H9 (cell line): ENCODE measurements at regions not wholly inside any gene's neighbourhood (a gene's known extent, or its start where the extent isn't known, plus 50 kb on each side); places are given as distances from the start of the nearest gene placed in this dataset.

Experiments used
- DNase-seq: peaks from one replicate; pipeline ENCODE4 v3.0.0-alpha.2; 2017
- H2AFZ ChIP-seq: one replicate; pipeline ENCODE4 v1.6.1; 2013; ENCODE audit warnings: mild to moderate bottlenecking, low read length, control low read depth, moderate library complexity
- H2AK5ac ChIP-seq: 2 replicates; pipeline ENCODE4 v1.6.1; 2013; ENCODE audit warnings: low read length, control low read depth, mixed read lengths; ENCODE audit not compliant: insufficient read length
- H2BK120ac ChIP-seq: one replicate; pipeline ENCODE4 v1.6.1; 2013; ENCODE audit warnings: low read depth, mild to moderate bottlenecking, low read length, control low read depth, inconsistent platforms; ENCODE audit not compliant: poor library complexity, severe bottlenecking
- H2BK12ac ChIP-seq: 2 replicates; pipeline ENCODE4 v1.6.1; 2013; ENCODE audit warnings: low read length, control low read depth, mixed read lengths, low read depth; ENCODE audit not compliant: insufficient read length
- H2BK15ac ChIP-seq: 2 replicates; pipeline ENCODE4 v1.6.1; 2013; ENCODE audit warnings: low read depth, low read length, control low read depth
- H2BK20ac ChIP-seq: one replicate; pipeline ENCODE4 v1.6.1; 2013; ENCODE audit warnings: low read depth, mild to moderate bottlenecking, low read length, control low read depth, inconsistent platforms; ENCODE audit not compliant: poor library complexity, severe bottlenecking
- H2BK5ac ChIP-seq: 2 replicates; pipeline ENCODE4 v1.6.1; 2013; ENCODE audit warnings: low read length, control low read depth, mixed read lengths; ENCODE audit not compliant: insufficient read length
- H3K14ac ChIP-seq: 2 replicates; pipeline ENCODE4 v1.6.1; 2013; ENCODE audit warnings: low read length, control low read depth; ENCODE audit not compliant: insufficient read depth
- H3K18ac ChIP-seq: 2 replicates; pipeline ENCODE4 v1.6.1; 2013; ENCODE audit warnings: low read depth, mild to moderate bottlenecking, mixed read lengths, low read length, control low read depth; ENCODE audit not compliant: insufficient read length
- H3K23ac ChIP-seq: 2 replicates; pipeline ENCODE4 v1.6.1; 2013; ENCODE audit warnings: low read length, control low read depth, mixed read lengths, low read depth; ENCODE audit not compliant: insufficient read length
- H3K23me2 ChIP-seq: 2 replicates; pipeline ENCODE4 v1.6.1; 2013; ENCODE audit warnings: low read depth, mild to moderate bottlenecking, mixed read lengths, low read length, control low read depth; ENCODE audit not compliant: insufficient read length, poor library complexity, severe bottlenecking
- H3K27ac ChIP-seq: 2 replicates; pipeline ENCODE4 v1.5.1; 2013; ENCODE audit warnings: low read length, control low read depth, mixed read lengths, low read depth; ENCODE audit not compliant: insufficient read length
- H3K27me3 ChIP-seq: 2 replicates; pipeline ENCODE4 v1.6.1; 2013; ENCODE audit warnings: low read length, control low read depth, inconsistent platforms; ENCODE audit not compliant: insufficient read depth
- H3K4ac ChIP-seq: 2 replicates; pipeline ENCODE4 v1.6.1; 2013; ENCODE audit warnings: low read depth, mild to moderate bottlenecking, control low read depth, inconsistent platforms, low read length, moderate library complexity
- H3K4me1 ChIP-seq: 2 replicates; pipeline ENCODE4 v1.6.1; 2013; ENCODE audit warnings: low read length, control low read depth, inconsistent platforms; ENCODE audit not compliant: insufficient read depth
- H3K4me2 ChIP-seq: 2 replicates; pipeline ENCODE4 v1.6.1; 2013; ENCODE audit warnings: low read length, control low read depth, mixed read lengths; ENCODE audit not compliant: insufficient read length, insufficient read depth
- H3K56ac ChIP-seq: 2 replicates; pipeline ENCODE4 v1.6.1; 2013; ENCODE audit warnings: low read depth, mild to moderate bottlenecking, mixed read lengths, low read length, control low read depth; ENCODE audit not compliant: insufficient read length
- H3K79me1 ChIP-seq: 2 replicates; pipeline ENCODE4 v1.6.1; 2013; ENCODE audit warnings: low read depth, mild to moderate bottlenecking, moderate library complexity, low read length, control low read depth, inconsistent platforms; ENCODE audit not compliant: insufficient read depth, poor library complexity, severe bottlenecking
- H3K79me2 ChIP-seq: 2 replicates; pipeline ENCODE4 v1.6.1; 2013; ENCODE audit warnings: low read length, control low read depth, inconsistent platforms; ENCODE audit not compliant: insufficient read depth
- H3K9ac ChIP-seq: 2 replicates; pipeline ENCODE4 v1.6.1; 2013; ENCODE audit warnings: low read length, control low read depth, mixed read lengths; ENCODE audit not compliant: insufficient read length; ENCODE audit errors: extremely low read depth
- H3K9me3 ChIP-seq: one replicate; pipeline ENCODE4 v1.6.1; 2013; ENCODE audit warnings: low read depth, low read length, inconsistent platforms; ENCODE audit not compliant: control insufficient read depth
- H3T11ph ChIP-seq: one replicate; pipeline ENCODE4 v1.6.1; 2013; ENCODE audit warnings: mild to moderate bottlenecking, low read length, control low read depth, inconsistent platforms
- H4K20me1 ChIP-seq: one replicate; pipeline ENCODE4 v1.6.1; 2013; ENCODE audit not compliant: control insufficient read depth, insufficient read length, insufficient read depth
- H4K5ac ChIP-seq: 2 replicates; pipeline ENCODE4 v1.6.1; 2013; ENCODE audit warnings: low read depth, mild to moderate bottlenecking, mixed read lengths, low read length, control low read depth; ENCODE audit not compliant: insufficient read length
- H4K8ac ChIP-seq: replicated peaks from 2 replicates; pipeline ENCODE4 v1.6.1; 2013; ENCODE audit warnings: low read length, control low read depth, mixed read lengths, low read depth; ENCODE audit not compliant: insufficient read length
- H4K91ac ChIP-seq: 2 replicates; pipeline ENCODE4 v1.6.1; 2013; ENCODE audit warnings: low read depth, mild to moderate bottlenecking, moderate library complexity, mixed read lengths, low read length, control low read depth; ENCODE audit not compliant: insufficient read length
- H3K27ac Mint-ChIP-seq, 3 experiments: 2 replicates in 2 of 3; 3 replicates in 1 of 3; pipeline ENCODE4 v1.8.0; 2020 to 2021; ENCODE audit warnings: mixed read lengths in 3 of 3, mild to moderate bottlenecking in 1 of 3, moderate library complexity in 1 of 3
- H3K27me3 Mint-ChIP-seq: 2 replicates; pipeline ENCODE4 v1.8.0; 2021; ENCODE audit warnings: low read depth, mild to moderate bottlenecking, moderate library complexity, mixed read lengths
- H3K36me3 Mint-ChIP-seq, 3 experiments: 2 replicates in 2 of 3; 3 replicates in 1 of 3; pipeline ENCODE4 v1.8.0; 2020 to 2021; ENCODE audit warnings: low read depth in 3 of 3, mixed read lengths in 3 of 3; ENCODE audit not compliant: insufficient read depth in 1 of 3
- H3K4me1 Mint-ChIP-seq, 2 experiments: 2 replicates each; pipeline ENCODE4 v1.8.0; 2020; ENCODE audit warnings: mixed read lengths in 2 of 2
- H3K4me3 Mint-ChIP-seq, 2 experiments: 2 replicates in 1 of 2; 3 replicates in 1 of 2; pipeline ENCODE4 v1.8.0; 2020 to 2021; ENCODE audit warnings: mild to moderate bottlenecking in 2 of 2, mixed read lengths in 2 of 2, moderate library complexity in 1 of 2
- H3K9me3 Mint-ChIP-seq, 2 experiments: 2 replicates in 1 of 2; 3 replicates in 1 of 2; pipeline ENCODE4 v1.8.0; 2020; ENCODE audit warnings: mild to moderate bottlenecking in 2 of 2, mixed read lengths in 2 of 2, moderate library complexity in 1 of 2
- TF ChIP-seq, protein P1 (sequence below): fragments of 200-600 bp; sonication (generic); conservative IDR thresholded peaks from 3 replicates; pipeline ENCODE4 v1.8.0; 2021; ENCODE audit warnings: antibody characterized with exemption, mild to moderate bottlenecking

DNA sequence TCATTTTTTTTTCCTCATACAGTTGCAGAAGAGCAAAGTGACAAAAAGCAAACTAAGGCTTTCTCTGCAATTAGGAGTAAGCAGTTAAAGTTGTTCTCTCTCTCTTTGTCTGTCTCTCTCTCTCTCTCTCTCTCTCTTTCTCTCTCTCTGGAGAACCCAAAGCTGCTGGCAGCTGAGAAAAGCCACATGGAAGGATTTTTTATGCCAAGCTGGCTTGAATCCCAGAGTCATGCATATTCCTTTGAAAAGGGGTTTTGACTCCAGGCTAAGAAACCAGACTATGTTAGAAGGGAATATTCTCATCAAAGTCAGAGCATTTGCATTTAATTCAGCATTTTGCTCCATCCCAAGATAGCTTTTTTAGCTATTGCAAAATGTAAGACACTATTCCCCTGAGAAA is 1114.2 kb upstream of the GOT2 start:
- H3K27ac Mint-ChIP-seq: no peak overlapping the region

More for the DNA sequence above, 1114.2 kb upstream of the GOT2 start:
- no peaks in the 10 kb centered on the region for H3K23me2 ChIP-seq
- DNase-seq: no peak
- TF ChIP-seq, protein P1, sequence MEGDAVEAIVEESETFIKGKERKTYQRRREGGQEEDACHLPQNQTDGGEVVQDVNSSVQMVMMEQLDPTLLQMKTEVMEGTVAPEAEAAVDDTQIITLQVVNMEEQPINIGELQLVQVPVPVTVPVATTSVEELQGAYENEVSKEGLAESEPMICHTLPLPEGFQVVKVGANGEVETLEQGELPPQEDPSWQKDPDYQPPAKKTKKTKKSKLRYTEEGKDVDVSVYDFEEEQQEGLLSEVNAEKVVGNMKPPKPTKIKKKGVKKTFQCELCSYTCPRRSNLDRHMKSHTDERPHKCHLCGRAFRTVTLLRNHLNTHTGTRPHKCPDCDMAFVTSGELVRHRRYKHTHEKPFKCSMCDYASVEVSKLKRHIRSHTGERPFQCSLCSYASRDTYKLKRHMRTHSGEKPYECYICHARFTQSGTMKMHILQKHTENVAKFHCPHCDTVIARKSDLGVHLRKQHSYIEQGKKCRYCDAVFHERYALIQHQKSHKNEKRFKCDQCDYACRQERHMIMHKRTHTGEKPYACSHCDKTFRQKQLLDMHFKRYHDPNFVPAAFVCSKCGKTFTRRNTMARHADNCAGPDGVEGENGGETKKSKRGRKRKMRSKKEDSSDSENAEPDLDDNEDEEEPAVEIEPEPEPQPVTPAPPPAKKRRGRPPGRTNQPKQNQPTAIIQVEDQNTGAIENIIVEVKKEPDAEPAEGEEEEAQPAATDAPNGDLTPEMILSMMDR: no peak
- no peaks in the 10 kb centered on the region for H3K79me1 ChIP-seq
- peaks cover 0 to 3% of the 10 kb centered on the region in 2 experiments; a peak in 3 of 5 replicates for H3K9me3 Mint-ChIP-seq
- H4K5ac ChIP-seq: no peak overlapping the region
- H2BK15ac ChIP-seq: no peak overlapping the region
- no peak overlapping the region for H3K23ac ChIP-seq
- H3K4me3 Mint-ChIP-seq: no peak overlapping the region
- H3K36me3 Mint-ChIP-seq: peaks cover 0 to 2% (median 1%) of the 10 kb centered on the region in 3 experiments; a peak in 2 of 7 replicates
- no peaks in the 10 kb centered on the region for H3K9me3 ChIP-seq
- H3K79me2 ChIP-seq: no peaks in the 10 kb centered on the region
- H3K27ac ChIP-seq: no peak overlapping the region
- no peak overlapping the region for H2BK12ac ChIP-seq
- no peak overlapping the region for H2BK20ac ChIP-seq
- H2AFZ ChIP-seq: no peak overlapping the region
- H3K4ac ChIP-seq: no peak overlapping the region
- no peaks in the 10 kb centered on the region for H4K20me1 ChIP-seq
- H3K56ac ChIP-seq: no peak overlapping the region
- H4K8ac ChIP-seq: no peak overlapping the region
- H3T11ph ChIP-seq: no peak overlapping the region
- H2BK5ac ChIP-seq: no peak overlapping the region
- H3K27me3 Mint-ChIP-seq: no peaks in the 10 kb centered on the region
- H2BK120ac ChIP-seq: no peak overlapping the region
- no peaks in the 10 kb centered on the region for H3K27me3 ChIP-seq
- no peak overlapping the region for H3K4me2 ChIP-seq
- no peak overlapping the region for H3K14ac ChIP-seq
- H3K4me1 ChIP-seq: no peaks in the 10 kb centered on the region
- no peak overlapping the region for H3K18ac ChIP-seq
- no peak overlapping the region for H4K91ac ChIP-seq
- no peak overlapping the region for H3K9ac ChIP-seq
- 0 out of 4 replicates have a peak, but pooled peaks cover 2 to 3% of the 10 kb centered on the region in 2 experiments for H3K4me1 Mint-ChIP-seq
- H2AK5ac ChIP-seq: no peak overlapping the region
